ENCODE measurements at regions not wholly inside any gene's neighbourhood (a gene's known extent, or its start where the extent isn't known, plus 50 kb on each side); places are given as distances from the start of the nearest gene placed in this dataset.

DNA sequence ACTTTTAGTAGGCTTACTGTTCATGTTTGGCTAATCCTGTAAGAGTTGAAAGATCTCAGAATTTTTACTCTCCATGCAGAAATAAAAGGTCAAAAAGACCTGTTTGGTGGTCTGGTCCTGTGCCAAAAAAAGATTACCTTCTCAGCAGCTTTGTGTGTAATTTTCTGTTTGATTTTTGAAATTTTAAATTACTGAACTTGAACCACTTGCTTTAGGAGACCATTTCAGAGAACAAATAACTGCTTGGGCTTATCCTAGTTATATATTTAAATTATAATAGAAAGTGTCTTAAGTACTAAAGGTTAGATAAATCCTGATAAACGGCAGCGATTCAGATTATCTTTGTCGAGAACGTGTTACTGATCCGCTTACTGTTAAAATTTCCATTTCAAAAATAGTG, 118.3 kb upstream of the GRIK2 start:
- no peaks in the 10 kb centered on the region for H3K36me3 ChIP-seq (replicated peaks in 1 of 2; ENCODE audit: control extremely low read depth in 1 of 2, control insufficient read depth in 1 of 2, extremely low read depth in 1 of 2, insufficient read depth in 2 of 2, low read length in 1 of 2)
- Mint-ChIP-seq H3K27me3 (no peaks in the 10 kb centered on the region), H3K27ac (no peak overlapping the region), H3K4me1 (no peaks in the 10 kb centered on the region), H3K4me3 (no peak overlapping the region), H3K9me3 (ENCODE audit: insufficient read depth) (no peaks in the 10 kb centered on the region)
- no peaks in the 10 kb centered on the region for H3K27me3 ChIP-seq (replicated peaks in 1 of 4; ENCODE audit: control extremely low read depth in 1 of 4, control insufficient read depth in 3 of 4, insufficient read depth in 4 of 4, low read length in 3 of 4)
- H3K79me2 ChIP-seq (ENCODE audit: control insufficient read depth, insufficient read depth, low read length): no peaks in the 10 kb centered on the region
- H4K20me1 ChIP-seq (ENCODE audit: control insufficient read depth, insufficient read depth, low read length, poor library complexity, severe bottlenecking): no peaks in the 10 kb centered on the region
- no CpG with 5 or more reads among the region's 5 CpGs for WGBS (ENCODE audit: insufficient coverage)
- no peak overlapping the region for H2AFZ ChIP-seq (ENCODE audit: insufficient read depth, low read depth, low read length, poor library complexity, severe bottlenecking)
- H3K27ac ChIP-seq (ENCODE audit: low read length in 2 of 2): no peak overlapping the region
- DNase-seq: no peak
- POLR2A ChIA-PET: no interaction called here
- CTCF ChIA-PET: no interaction called here
- H3K4me2 ChIP-seq (replicated peaks; ENCODE audit: low read depth, low read length, poor library complexity, severe bottlenecking): no peak overlapping the region
- H3K4me1 ChIP-seq (ENCODE audit: control insufficient read depth in 2 of 2, insufficient read depth in 2 of 2, low read length in 2 of 2): no peaks in the 10 kb centered on the region
- no peak overlapping the region for H3K4me3 ChIP-seq (ENCODE audit: control extremely low read depth in 1 of 5, extremely low read depth in 1 of 5, insufficient read depth in 1 of 5, low read depth in 2 of 5, low read length in 4 of 5)
- intact Hi-C loops (cut with micrococcal nuclease): no loop called here
- no peak overlapping the region for H3K9ac ChIP-seq (ENCODE audit: low read length)
- TF ChIP-seq CTCF (IDR thresholded peaks at IDR 0.05) (no peak), EZH2 (IDR thresholded peaks at IDR 0.05; ENCODE audit: borderline replicate concordance, insufficient read depth, low read depth, low read length, poor library complexity, severe bottlenecking) (no peak)
- H3K9me3 ChIP-seq (ENCODE audit: control extremely low read depth in 1 of 3, control insufficient read depth in 2 of 3, insufficient read depth in 1 of 3, low read length in 2 of 3): no peaks in the 10 kb centered on the region
- ATAC-seq (ENCODE audit: low read depth): no peak

GRCh38 chr6:101276066-101276465, 117.4 kb upstream of the GRIK2 start:
- Mint-ChIP-seq H3K27ac (no peak overlapping the region), H3K4me1 (no peaks in the 10 kb centered on the region), H3K27me3 (no peaks in the 10 kb centered on the region), H3K9me3 (ENCODE audit: insufficient read depth) (no peaks in the 10 kb centered on the region), H3K4me3 (no peak overlapping the region)
- Histone ChIP-seq H3K36me3 (replicated peaks in 1 of 2; ENCODE audit: control extremely low read depth in 1 of 2, control insufficient read depth in 1 of 2, extremely low read depth in 1 of 2, insufficient read depth in 2 of 2, low read length in 1 of 2) (no peaks in the 10 kb centered on the region), H3K4me3 (ENCODE audit: control extremely low read depth in 1 of 5, extremely low read depth in 1 of 5, insufficient read depth in 1 of 5, low read depth in 2 of 5, low read length in 4 of 5) (no peak overlapping the region), H3K27ac (ENCODE audit: low read length in 2 of 2) (no peak overlapping the region), H4K20me1 (ENCODE audit: control insufficient read depth, insufficient read depth, low read length, poor library complexity, severe bottlenecking) (no peaks in the 10 kb centered on the region), H3K9ac (ENCODE audit: low read length) (no peak overlapping the region), H3K79me2 (ENCODE audit: control insufficient read depth, insufficient read depth, low read length) (no peaks in the 10 kb centered on the region), H3K27me3 (replicated peaks in 1 of 4; ENCODE audit: control extremely low read depth in 1 of 4, control insufficient read depth in 3 of 4, insufficient read depth in 4 of 4, low read length in 3 of 4) (no peaks in the 10 kb centered on the region), H3K4me1 (ENCODE audit: control insufficient read depth in 2 of 2, insufficient read depth in 2 of 2, low read length in 2 of 2) (no peaks in the 10 kb centered on the region), H2AFZ (ENCODE audit: insufficient read depth, low read depth, low read length, poor library complexity, severe bottlenecking) (no peak overlapping the region), H3K4me2 (replicated peaks; ENCODE audit: low read depth, low read length, poor library complexity, severe bottlenecking) (no peak overlapping the region), H3K9me3 (ENCODE audit: control extremely low read depth in 1 of 3, control insufficient read depth in 2 of 3, insufficient read depth in 1 of 3, low read length in 2 of 3) (no peaks in the 10 kb centered on the region)
- TF ChIP-seq CTCF (IDR thresholded peaks at IDR 0.05): no peak
- no peak for TF ChIP-seq EZH2 (IDR thresholded peaks at IDR 0.05; ENCODE audit: borderline replicate concordance, insufficient read depth, low read depth, low read length, poor library complexity, severe bottlenecking)
- ATAC-seq (ENCODE audit: low read depth) (no peak), DNase-seq (no peak)
- POLR2A ChIA-PET: no interaction called here
- CTCF ChIA-PET: no interaction called here
- intact Hi-C loops (cut with micrococcal nuclease): no loop called here

Data from B cell (primary cell).